Ishikawa (cell line): ENCODE measurements at regions not wholly inside any gene's neighbourhood (a gene's known extent, or its start where the extent isn't known, plus 50 kb on each side); places are given as distances from the start of the nearest gene placed in this dataset.

Experiments used
- CEBPB ChIP-seq: IDR thresholded peaks from 2 replicates; pipeline ENCODE4 v1.6.1; 2012
- CREB1 ChIP-seq: IDR thresholded peaks from 2 replicates; pipeline ENCODE4 v1.6.1; 2012; ENCODE audit warnings: low read depth
- EGR1 ChIP-seq: IDR thresholded peaks from 2 replicates; pipeline ENCODE4 v1.6.1; 2012
- EP300 ChIP-seq: IDR thresholded peaks from 2 replicates; pipeline ENCODE4 v1.6.1; 2012; ENCODE audit warnings: borderline replicate concordance
- MAX ChIP-seq: IDR thresholded peaks from 2 replicates; pipeline ENCODE4 v1.6.1; 2012
- NFIC ChIP-seq: IDR thresholded peaks from 2 replicates; pipeline ENCODE4 v1.6.1; 2012
- RAD21 ChIP-seq: IDR thresholded peaks from 2 replicates; pipeline ENCODE4 v1.6.1; 2012; ENCODE audit warnings: low read depth
- REST ChIP-seq: IDR thresholded peaks from 2 replicates; pipeline ENCODE4 v1.6.1; 2012; ENCODE audit warnings: low read depth, mild to moderate bottlenecking
- TEAD4 ChIP-seq: IDR thresholded peaks from 2 replicates; pipeline ENCODE4 v1.6.1; 2012
- ZBTB7A ChIP-seq: IDR thresholded peaks from 2 replicates; pipeline ENCODE4 v1.6.1; 2012; ENCODE audit warnings: low read depth

GRCh38 chr13:59399513-59399912, 764.2 kb downstream of the DIAPH3 start:
- TF ChIP-seq RAD21 = no peak
- no peak for TF ChIP-seq CEBPB
- TF ChIP-seq ZBTB7A = no peak
- TF ChIP-seq REST = no peak
- no peak for TF ChIP-seq EGR1
- no peak for TF ChIP-seq MAX
- TF ChIP-seq EP300 = no peak
- TF ChIP-seq NFIC = no peak
- no peak for TF ChIP-seq CREB1
- no peak for TF ChIP-seq TEAD4
